22Rv1 (cell line): ENCODE measurements at regions not wholly inside any gene's neighbourhood (a gene's known extent, or its start where the extent isn't known, plus 50 kb on each side); places are given as distances from the start of the nearest gene placed in this dataset.
"Not testable (repeated sequence)": the region's sequence is repeated elsewhere in the genome, so short reads cannot be mapped to it uniquely, and the experiment has no call there.

Source experiments
- CTCF ChIP-seq: fragments of 450-650 bp; IDR thresholded peaks from 2 replicates; pipeline ENCODE4 v1.5.1; 2017; ENCODE audit warnings: mild to moderate bottlenecking
- ZFX ChIP-seq: fragments of 450-650 bp; IDR thresholded peaks from 2 replicates; pipeline ENCODE4 v1.6.1; 2017; ENCODE audit warnings: antibody characterized with exemption, borderline replicate concordance

GRCh38 chr12:9311454-9311853 lies 103.3 kb upstream of the PZP start:
- TF ChIP-seq CTCF, ZFX: not testable (repeated sequence)
